HEK293 (cell line): ENCODE measurements at regions not wholly inside any gene's neighbourhood (a gene's known extent, or its start where the extent isn't known, plus 50 kb on each side); places are given as distances from the start of the nearest gene placed in this dataset.

ENCODE experiments used
- CTCF ChIA-PET: fragments of 350-600 bp; formaldehyde crosslinking; extraction: SDS; loops from one replicate; lab custom pipeline; 2021; ENCODE audit warnings: antibody characterized with exemption; lab: Yijun Ruan, JAX
- POLR2A ChIA-PET: fragments of 300-600 bp; formaldehyde crosslinking; extraction: SDS; loops from one replicate; lab custom pipeline; 2020; ENCODE audit warnings: antibody characterized with exemption, inconsistent platforms; lab: Yijun Ruan, JAX
- H3K27ac ChIP-seq: fragments of 200-500 bp; sonication (Bioruptor generic); 2 replicates; pipeline ENCODE4 v1.5.1; 2014; ENCODE audit warnings: low read depth, low read length, control low read depth, inconsistent platforms; ENCODE audit errors: extremely low read depth
- H3K36me3 ChIP-seq, 2 experiments: fragments of 200-500 bp in 1 of 2; sonication (Bioruptor generic) in 1 of 2; 1 replicate in 1 of 2; 2 replicates in 1 of 2; pipeline ENCODE4 v1.5.1; 2014 to 2017; ENCODE audit warnings: inconsistent platforms in 2 of 2, low read length in 2 of 2; ENCODE audit not compliant: control insufficient read depth in 2 of 2, insufficient read depth in 1 of 2
- H3K4me1 ChIP-seq: fragments of 200-500 bp; sonication (Bioruptor generic); 2 replicates; pipeline ENCODE4 v1.5.1; 2014; ENCODE audit warnings: mild to moderate bottlenecking, low read length, inconsistent platforms; ENCODE audit not compliant: control insufficient read depth, insufficient read depth
- H3K4me3 ChIP-seq: 2 replicates; pipeline ENCODE4 v1.5.1; 2011; ENCODE audit warnings: low read depth, mild to moderate bottlenecking, control low read depth, low read length, moderate library complexity
- H3K9me3 ChIP-seq: fragments of 200-500 bp; sonication (Bioruptor generic); 2 replicates; pipeline ENCODE4 v1.5.1; 2014; ENCODE audit warnings: low read depth, low read length, inconsistent platforms; ENCODE audit not compliant: control insufficient read depth, insufficient read depth
- BCL11A ChIP-seq: fragments of 450-650 bp; formaldehyde crosslinking; IDR thresholded peaks from 2 replicates; pipeline ENCODE4 v1.5.1; 2016; ENCODE audit warnings: low read depth, missing biosample characterization, missing genetic modification characterization
- HOXC10 ChIP-seq: sonication (generic); formaldehyde crosslinking; IDR thresholded peaks from 2 replicates; pipeline ENCODE4 v1.8.1; 2023; ENCODE audit warnings: mild to moderate bottlenecking, missing genetic modification reagents
- ZEB2 ChIP-seq: fragments of 450-650 bp; formaldehyde crosslinking; IDR thresholded peaks from 2 replicates; pipeline ENCODE4 v1.5.1; 2016; ENCODE audit warnings: missing biosample characterization, missing genetic modification characterization
- ZFP41 ChIP-seq: fragments of 450-650 bp; formaldehyde crosslinking; IDR thresholded peaks from 2 replicates; pipeline ENCODE4 v1.5.1; 2016; ENCODE audit warnings: missing biosample characterization, missing genetic modification characterization, borderline replicate concordance
- ZNF112 ChIP-seq: fragments of 450-650 bp; formaldehyde crosslinking; IDR thresholded peaks from 2 replicates; pipeline ENCODE4 v1.5.0; 2017; ENCODE audit warnings: missing biosample characterization, missing genetic modification characterization
- ZNF114 ChIP-seq: fragments of 450-650 bp; formaldehyde crosslinking; IDR thresholded peaks from 2 replicates; pipeline ENCODE4 v1.5.0; 2017; ENCODE audit warnings: missing biosample characterization, missing genetic modification characterization
- ZNF140 ChIP-seq: fragments of 450-650 bp; formaldehyde crosslinking; IDR thresholded peaks from 2 replicates; pipeline ENCODE4 v1.5.1; 2016; ENCODE audit warnings: missing biosample characterization, missing genetic modification characterization
- ZNF16 ChIP-seq: fragments of 450-650 bp; formaldehyde crosslinking; IDR thresholded peaks from 2 replicates; pipeline ENCODE4 v1.5.1; 2016; ENCODE audit warnings: low read depth, missing biosample characterization, missing genetic modification characterization
- ZNF292 ChIP-seq: fragments of 450-650 bp; formaldehyde crosslinking; IDR thresholded peaks from 2 replicates; pipeline ENCODE4 v1.5.1; 2016; ENCODE audit warnings: low read depth, missing biosample characterization, missing genetic modification characterization, borderline replicate concordance
- ZNF433 ChIP-seq: fragments of 450-650 bp; formaldehyde crosslinking; IDR thresholded peaks from 2 replicates; pipeline ENCODE4 v1.5.1; 2016; ENCODE audit warnings: missing biosample characterization, missing genetic modification characterization, low read depth
- ZNF510 ChIP-seq: fragments of 450-650 bp; formaldehyde crosslinking; IDR thresholded peaks from 2 replicates; pipeline ENCODE4 v1.5.1; 2018; ENCODE audit warnings: mild to moderate bottlenecking, missing genetic modification characterization, missing biosample characterization; ENCODE audit not compliant: insufficient replicate concordance
- ZNF549 ChIP-seq: fragments of 450-650 bp; IDR thresholded peaks from 2 replicates; pipeline ENCODE4 v1.5.1; 2018; ENCODE audit warnings: missing biosample characterization, missing genetic modification characterization, mild to moderate bottlenecking, inconsistent platforms, moderate library complexity
- ZNF654 ChIP-seq: fragments of 450-650 bp; formaldehyde crosslinking; IDR thresholded peaks from 2 replicates; pipeline ENCODE4 v1.5.1; 2016; ENCODE audit warnings: low read depth, missing biosample characterization, missing genetic modification characterization
- ZNF677 ChIP-seq: fragments of 450-650 bp; IDR thresholded peaks from 2 replicates; pipeline ENCODE4 v1.5.0; 2018; ENCODE audit warnings: missing biosample characterization, mild to moderate bottlenecking, missing genetic modification characterization, moderate library complexity
- TF ChIP-seq, protein P1 (sequence below): fragments of 450-650 bp; formaldehyde crosslinking; IDR thresholded peaks from 2 replicates; pipeline ENCODE4 v1.5.1; 2016; ENCODE audit warnings: missing biosample characterization, missing genetic modification characterization, borderline replicate concordance
- TF ChIP-seq, protein P2 (sequence below): fragments of 450-650 bp; IDR thresholded peaks from 2 replicates; pipeline ENCODE4 v1.5.1; 2018; ENCODE audit warnings: missing biosample characterization, mild to moderate bottlenecking, missing genetic modification characterization
- TF ChIP-seq, protein P3 (sequence below): fragments of 450-650 bp; formaldehyde crosslinking; IDR thresholded peaks from 2 replicates; pipeline ENCODE4 v1.5.1; 2016; ENCODE audit warnings: missing biosample characterization, missing genetic modification characterization
- TF ChIP-seq, protein P4 (sequence below): fragments of 450-650 bp; formaldehyde crosslinking; IDR thresholded peaks from 2 replicates; pipeline ENCODE4 v1.5.1; 2016; ENCODE audit warnings: missing biosample characterization, missing genetic modification characterization, low read depth
- TF ChIP-seq, protein P5 (sequence below): fragments of 450-650 bp; formaldehyde crosslinking; conservative IDR thresholded peaks from 2 replicates; pipeline ENCODE4 v1.5.1; 2016; ENCODE audit warnings: low read depth, missing biosample characterization, missing genetic modification characterization

DNA sequence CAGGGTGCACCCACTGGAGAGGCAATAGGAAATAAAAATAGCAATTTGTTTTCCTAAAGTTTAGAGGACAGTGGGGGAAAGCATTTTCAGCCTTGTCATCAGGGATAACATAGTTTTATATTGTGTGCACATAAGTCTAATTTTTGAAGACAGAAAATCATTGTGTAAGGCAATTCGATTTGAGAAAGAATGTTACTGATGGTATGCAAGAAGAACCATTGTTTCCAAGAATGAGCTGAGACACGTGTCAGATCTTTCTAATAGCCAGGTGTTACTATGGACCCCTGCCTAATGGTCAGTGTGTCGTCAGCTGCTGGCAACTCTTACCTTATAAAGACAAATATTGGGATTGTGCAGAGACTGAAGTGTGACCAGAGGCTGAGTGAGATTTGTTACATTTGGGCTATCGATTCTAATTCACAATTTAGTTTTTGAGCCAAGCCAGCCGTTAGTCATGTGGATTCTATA is 67.1 kb upstream of the PPP2R2B start (continued):
- TF ChIP-seq, protein P1, sequence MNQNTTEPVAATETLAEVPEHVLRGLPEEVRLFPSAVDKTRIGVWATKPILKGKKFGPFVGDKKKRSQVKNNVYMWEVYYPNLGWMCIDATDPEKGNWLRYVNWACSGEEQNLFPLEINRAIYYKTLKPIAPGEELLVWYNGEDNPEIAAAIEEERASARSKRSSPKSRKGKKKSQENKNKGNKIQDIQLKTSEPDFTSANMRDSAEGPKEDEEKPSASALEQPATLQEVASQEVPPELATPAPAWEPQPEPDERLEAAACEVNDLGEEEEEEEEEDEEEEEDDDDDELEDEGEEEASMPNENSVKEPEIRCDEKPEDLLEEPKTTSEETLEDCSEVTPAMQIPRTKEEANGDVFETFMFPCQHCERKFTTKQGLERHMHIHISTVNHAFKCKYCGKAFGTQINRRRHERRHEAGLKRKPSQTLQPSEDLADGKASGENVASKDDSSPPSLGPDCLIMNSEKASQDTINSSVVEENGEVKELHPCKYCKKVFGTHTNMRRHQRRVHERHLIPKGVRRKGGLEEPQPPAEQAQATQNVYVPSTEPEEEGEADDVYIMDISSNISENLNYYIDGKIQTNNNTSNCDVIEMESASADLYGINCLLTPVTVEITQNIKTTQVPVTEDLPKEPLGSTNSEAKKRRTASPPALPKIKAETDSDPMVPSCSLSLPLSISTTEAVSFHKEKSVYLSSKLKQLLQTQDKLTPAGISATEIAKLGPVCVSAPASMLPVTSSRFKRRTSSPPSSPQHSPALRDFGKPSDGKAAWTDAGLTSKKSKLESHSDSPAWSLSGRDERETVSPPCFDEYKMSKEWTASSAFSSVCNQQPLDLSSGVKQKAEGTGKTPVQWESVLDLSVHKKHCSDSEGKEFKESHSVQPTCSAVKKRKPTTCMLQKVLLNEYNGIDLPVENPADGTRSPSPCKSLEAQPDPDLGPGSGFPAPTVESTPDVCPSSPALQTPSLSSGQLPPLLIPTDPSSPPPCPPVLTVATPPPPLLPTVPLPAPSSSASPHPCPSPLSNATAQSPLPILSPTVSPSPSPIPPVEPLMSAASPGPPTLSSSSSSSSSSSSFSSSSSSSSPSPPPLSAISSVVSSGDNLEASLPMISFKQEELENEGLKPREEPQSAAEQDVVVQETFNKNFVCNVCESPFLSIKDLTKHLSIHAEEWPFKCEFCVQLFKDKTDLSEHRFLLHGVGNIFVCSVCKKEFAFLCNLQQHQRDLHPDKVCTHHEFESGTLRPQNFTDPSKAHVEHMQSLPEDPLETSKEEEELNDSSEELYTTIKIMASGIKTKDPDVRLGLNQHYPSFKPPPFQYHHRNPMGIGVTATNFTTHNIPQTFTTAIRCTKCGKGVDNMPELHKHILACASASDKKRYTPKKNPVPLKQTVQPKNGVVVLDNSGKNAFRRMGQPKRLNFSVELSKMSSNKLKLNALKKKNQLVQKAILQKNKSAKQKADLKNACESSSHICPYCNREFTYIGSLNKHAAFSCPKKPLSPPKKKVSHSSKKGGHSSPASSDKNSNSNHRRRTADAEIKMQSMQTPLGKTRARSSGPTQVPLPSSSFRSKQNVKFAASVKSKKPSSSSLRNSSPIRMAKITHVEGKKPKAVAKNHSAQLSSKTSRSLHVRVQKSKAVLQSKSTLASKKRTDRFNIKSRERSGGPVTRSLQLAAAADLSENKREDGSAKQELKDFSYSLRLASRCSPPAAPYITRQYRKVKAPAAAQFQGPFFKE (tag by site-specific recombination): no peak
- TF ChIP-seq BCL11A (tag by site-specific recombination) (no peak), ZNF549 (tag by site-specific recombination) (no peak), ZFP41 (no peak), ZNF112 (tag by site-specific recombination) (no peak), ZNF654 (no peak), ZNF510 (tag by site-specific recombination) (no peak), ZNF114 (tag by site-specific recombination) (no peak), ZNF677 (tag by site-specific recombination) (no peak), ZNF292 (tag by site-specific recombination) (no peak), ZNF140 (tag by site-specific recombination) (no peak), ZNF16 (tag by site-specific recombination) (no peak)

DNA sequence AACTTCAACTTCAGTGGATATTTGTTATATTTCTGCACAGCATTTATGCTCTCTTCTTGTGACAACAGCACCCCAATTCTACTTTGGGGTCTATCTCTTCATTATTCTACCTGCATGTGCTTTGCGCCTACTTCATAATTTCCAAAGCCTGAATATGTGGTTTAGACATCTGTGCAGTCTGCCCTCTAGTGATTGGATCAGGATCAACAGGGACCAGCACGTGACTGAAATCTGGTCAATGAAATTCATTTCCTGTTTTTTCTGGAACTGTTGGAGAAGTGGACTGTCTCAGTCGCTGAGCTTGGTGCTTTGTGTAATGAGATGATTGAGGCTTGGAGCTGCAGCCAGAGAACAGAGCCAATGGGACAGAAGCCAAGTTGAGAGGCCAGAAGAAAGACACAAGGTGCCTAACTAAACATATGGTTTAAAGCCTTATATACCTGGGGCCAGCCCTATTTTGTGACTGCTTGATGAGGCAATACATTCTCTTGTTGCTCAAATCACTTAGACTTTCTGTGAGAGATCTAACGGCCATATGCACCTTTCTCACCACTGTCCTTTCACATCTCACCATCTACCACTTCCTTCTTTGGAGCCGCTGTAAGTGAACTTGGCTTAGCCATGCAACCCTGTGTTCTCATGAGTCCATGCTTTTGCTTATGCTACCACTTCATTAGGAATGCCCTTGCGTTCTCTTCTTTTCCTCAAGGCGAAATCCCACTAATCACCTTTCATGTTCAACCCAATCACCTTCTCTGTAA is 68.8 kb upstream of the PPP2R2B start:
- POLR2A ChIA-PET: no interaction called here
- H3K27ac ChIP-seq: no peak overlapping the region
- no peaks in the 10 kb centered on the region for H3K36me3 ChIP-seq
- TF ChIP-seq HOXC10 (CRISPR knock-in tag): no peak
- TF ChIP-seq, protein P2, sequence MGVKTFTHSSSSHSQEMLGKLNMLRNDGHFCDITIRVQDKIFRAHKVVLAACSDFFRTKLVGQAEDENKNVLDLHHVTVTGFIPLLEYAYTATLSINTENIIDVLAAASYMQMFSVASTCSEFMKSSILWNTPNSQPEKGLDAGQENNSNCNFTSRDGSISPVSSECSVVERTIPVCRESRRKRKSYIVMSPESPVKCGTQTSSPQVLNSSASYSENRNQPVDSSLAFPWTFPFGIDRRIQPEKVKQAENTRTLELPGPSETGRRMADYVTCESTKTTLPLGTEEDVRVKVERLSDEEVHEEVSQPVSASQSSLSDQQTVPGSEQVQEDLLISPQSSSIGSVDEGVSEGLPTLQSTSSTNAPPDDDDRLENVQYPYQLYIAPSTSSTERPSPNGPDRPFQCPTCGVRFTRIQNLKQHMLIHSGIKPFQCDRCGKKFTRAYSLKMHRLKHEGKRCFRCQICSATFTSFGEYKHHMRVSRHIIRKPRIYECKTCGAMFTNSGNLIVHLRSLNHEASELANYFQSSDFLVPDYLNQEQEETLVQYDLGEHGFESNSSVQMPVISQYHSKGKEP (tag by site-specific recombination): no peak
- TF ChIP-seq, protein P3, sequence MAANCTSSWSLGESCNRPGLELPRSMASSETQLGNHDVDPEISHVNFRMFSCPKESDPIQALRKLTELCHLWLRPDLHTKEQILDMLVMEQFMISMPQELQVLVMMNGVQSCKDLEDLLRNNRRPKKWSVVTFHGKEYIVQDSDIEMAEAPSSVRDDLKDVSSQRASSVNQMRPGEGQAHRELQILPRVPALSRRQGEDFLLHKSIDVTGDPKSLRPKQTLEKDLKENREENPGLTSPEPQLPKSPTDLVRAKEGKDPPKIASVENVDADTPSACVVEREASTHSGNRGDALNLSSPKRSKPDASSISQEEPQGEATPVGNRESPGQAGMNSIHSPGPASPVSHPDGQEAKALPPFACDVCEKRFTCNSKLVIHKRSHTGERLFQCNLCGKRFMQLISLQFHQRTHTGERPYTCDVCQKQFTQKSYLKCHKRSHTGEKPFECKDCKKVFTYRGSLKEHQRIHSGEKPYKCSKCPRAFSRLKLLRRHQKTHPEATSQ: no peak
- TF ChIP-seq, protein P4, sequence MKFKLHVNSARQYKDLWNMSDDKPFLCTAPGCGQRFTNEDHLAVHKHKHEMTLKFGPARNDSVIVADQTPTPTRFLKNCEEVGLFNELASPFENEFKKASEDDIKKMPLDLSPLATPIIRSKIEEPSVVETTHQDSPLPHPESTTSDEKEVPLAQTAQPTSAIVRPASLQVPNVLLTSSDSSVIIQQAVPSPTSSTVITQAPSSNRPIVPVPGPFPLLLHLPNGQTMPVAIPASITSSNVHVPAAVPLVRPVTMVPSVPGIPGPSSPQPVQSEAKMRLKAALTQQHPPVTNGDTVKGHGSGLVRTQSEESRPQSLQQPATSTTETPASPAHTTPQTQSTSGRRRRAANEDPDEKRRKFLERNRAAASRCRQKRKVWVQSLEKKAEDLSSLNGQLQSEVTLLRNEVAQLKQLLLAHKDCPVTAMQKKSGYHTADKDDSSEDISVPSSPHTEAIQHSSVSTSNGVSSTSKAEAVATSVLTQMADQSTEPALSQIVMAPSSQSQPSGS (tag by site-specific recombination): no peak
- TF ChIP-seq ZEB2: no peak
- TF ChIP-seq, protein P5, sequence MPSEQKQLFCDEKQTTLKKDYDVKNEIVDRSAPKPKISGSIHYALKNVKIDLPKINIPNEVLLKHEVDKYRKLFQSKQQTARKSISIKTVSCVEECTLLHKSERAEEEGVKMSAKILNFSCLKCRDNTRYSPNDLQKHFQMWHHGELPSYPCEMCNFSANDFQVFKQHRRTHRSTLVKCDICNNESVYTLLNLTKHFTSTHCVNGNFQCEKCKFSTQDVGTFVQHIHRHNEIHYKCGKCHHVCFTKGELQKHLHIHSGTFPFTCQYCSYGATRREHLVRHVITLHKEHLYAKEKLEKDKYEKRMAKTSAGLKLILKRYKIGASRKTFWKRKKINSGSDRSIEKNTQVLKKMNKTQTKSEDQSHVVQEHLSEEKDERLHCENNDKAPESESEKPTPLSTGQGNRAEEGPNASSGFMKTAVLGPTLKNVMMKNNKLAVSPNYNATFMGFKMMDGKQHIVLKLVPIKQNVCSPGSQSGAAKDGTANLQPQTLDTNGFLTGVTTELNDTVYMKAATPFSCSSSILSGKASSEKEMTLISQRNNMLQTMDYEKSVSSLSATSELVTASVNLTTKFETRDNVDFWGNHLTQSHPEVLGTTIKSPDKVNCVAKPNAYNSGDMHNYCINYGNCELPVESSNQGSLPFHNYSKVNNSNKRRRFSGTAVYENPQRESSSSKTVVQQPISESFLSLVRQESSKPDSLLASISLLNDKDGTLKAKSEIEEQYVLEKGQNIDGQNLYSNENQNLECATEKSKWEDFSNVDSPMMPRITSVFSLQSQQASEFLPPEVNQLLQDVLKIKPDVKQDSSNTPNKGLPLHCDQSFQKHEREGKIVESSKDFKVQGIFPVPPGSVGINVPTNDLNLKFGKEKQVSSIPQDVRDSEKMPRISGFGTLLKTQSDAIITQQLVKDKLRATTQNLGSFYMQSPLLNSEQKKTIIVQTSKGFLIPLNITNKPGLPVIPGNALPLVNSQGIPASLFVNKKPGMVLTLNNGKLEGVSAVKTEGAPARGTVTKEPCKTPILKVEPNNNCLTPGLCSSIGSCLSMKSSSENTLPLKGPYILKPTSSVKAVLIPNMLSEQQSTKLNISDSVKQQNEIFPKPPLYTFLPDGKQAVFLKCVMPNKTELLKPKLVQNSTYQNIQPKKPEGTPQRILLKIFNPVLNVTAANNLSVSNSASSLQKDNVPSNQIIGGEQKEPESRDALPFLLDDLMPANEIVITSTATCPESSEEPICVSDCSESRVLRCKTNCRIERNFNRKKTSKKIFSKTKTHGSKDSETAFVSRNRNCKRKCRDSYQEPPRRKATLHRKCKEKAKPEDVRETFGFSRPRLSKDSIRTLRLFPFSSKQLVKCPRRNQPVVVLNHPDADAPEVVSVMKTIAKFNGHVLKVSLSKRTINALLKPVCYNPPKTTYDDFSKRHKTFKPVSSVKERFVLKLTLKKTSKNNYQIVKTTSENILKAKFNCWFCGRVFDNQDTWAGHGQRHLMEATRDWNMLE (tag by site-specific recombination): no peak
- TF ChIP-seq ZNF433 (tag by site-specific recombination): no peak
- H3K9me3 ChIP-seq: no peaks in the 10 kb centered on the region
- CTCF ChIA-PET: interaction anchor here (0.6 to 2.5 kb wide), 12 partner anchors 10 to 408 kb away, joined by 3 to 10 read pairs (median 4); no protein-coding TSS in a partner anchor
- no peaks in the 10 kb centered on the region for H3K4me1 ChIP-seq
- no peak overlapping the region for H3K4me3 ChIP-seq
